Brain microvascular endothelial cell (primary cell): ENCODE measurements at regions not wholly inside any gene's neighbourhood (a gene's known extent, or its start where the extent isn't known, plus 50 kb on each side); places are given as distances from the start of the nearest gene placed in this dataset.
A peak's percentile ranks its signal among the peaks of the same experiment; 100 is the strongest.

Source experiments
- DNase-seq: peaks from one replicate; pipeline ENCODE4 v3.0.0-alpha.2; 2020
- H3K27ac ChIP-seq: fragments of 250-450 bp; sonication (Bioruptor Pico); 2 replicates; pipeline ENCODE4 v1.5.1; 2020; ENCODE audit warnings: mild to moderate bottlenecking, moderate library complexity
- H3K27me3 ChIP-seq: fragments of 250-450 bp; sonication (Bioruptor Pico); replicated peaks from 2 replicates; pipeline ENCODE4 v1.5.1; 2020; ENCODE audit warnings: mild to moderate bottlenecking
- H3K36me3 ChIP-seq: fragments of 250-450 bp; sonication (Bioruptor Pico); replicated peaks from 2 replicates; pipeline ENCODE4 v1.5.1; 2020; ENCODE audit warnings: mild to moderate bottlenecking
- H3K4me3 ChIP-seq: 2 replicates; pipeline ENCODE4 v1.5.1; 2011; ENCODE audit warnings: low read depth, mild to moderate bottlenecking, control low read depth, low read length, moderate library complexity
- in situ Hi-C: cut with HindIII; loops from 2 replicates; pipeline ENCODE4 v1.10.0; 2017; ENCODE audit warnings: low sequenced_read_pairs, low pct_ligation_motif_present
- TF ChIP-seq, protein P1 (sequence below): IDR thresholded peaks from 2 replicates; pipeline ENCODE4 v1.5.1; 2011; ENCODE audit warnings: low read depth, mild to moderate bottlenecking, moderate library complexity, low read length, control low read depth, inconsistent platforms; ENCODE audit errors: missing control alignments

DNA sequence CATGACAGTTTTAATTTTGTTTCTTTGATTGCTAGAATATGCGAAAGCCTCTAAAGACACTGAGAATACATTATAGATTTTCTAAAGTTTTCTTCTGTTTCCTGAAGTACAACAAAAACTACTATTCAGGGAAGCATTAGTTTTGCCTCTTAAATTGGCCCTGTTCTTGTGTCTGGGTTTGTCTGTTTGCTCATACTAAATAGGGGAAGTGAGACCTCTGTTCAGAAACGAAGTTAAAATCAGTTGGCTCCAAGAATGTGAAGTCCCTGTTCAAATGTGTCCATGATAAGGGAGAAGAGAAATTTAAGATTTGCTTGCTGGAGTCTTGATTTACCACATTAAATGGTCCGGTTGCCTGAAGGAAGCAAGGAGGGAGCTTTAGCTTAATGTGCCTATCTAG, 327.3 kb upstream of the GBE1 start:
- TF ChIP-seq, protein P1, sequence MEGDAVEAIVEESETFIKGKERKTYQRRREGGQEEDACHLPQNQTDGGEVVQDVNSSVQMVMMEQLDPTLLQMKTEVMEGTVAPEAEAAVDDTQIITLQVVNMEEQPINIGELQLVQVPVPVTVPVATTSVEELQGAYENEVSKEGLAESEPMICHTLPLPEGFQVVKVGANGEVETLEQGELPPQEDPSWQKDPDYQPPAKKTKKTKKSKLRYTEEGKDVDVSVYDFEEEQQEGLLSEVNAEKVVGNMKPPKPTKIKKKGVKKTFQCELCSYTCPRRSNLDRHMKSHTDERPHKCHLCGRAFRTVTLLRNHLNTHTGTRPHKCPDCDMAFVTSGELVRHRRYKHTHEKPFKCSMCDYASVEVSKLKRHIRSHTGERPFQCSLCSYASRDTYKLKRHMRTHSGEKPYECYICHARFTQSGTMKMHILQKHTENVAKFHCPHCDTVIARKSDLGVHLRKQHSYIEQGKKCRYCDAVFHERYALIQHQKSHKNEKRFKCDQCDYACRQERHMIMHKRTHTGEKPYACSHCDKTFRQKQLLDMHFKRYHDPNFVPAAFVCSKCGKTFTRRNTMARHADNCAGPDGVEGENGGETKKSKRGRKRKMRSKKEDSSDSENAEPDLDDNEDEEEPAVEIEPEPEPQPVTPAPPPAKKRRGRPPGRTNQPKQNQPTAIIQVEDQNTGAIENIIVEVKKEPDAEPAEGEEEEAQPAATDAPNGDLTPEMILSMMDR: no peak
- DNase-seq: no peak
- peak overlapping the region; percentile 63 for H3K27ac ChIP-seq
- in situ Hi-C loops: no loop called here
- H3K36me3 ChIP-seq: no peaks in the 10 kb centered on the region
- no peaks in the 10 kb centered on the region for H3K27me3 ChIP-seq
- no peak overlapping the region for H3K4me3 ChIP-seq

DNA sequence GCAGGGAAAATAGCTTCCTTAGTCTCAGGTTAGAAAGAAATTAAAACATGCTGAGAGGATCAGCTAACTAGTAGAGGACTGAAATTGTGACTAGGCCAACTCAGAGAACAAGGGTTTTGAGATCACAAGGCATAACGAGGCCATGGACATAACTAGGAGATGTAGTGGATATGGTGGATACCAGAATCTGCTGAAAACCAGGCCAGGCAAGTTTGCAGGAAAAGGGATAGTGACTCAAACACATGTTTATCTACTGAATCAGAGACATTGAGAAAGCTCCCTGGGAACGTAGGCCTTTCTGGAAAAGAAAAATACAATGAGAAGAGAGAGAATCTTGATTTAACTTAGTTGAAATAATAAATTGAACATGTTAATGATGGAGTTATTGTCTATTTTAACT, 326.5 kb upstream of the GBE1 start:
- Histone ChIP-seq H3K4me3 (no peak overlapping the region), H3K27me3 (no peaks in the 10 kb centered on the region), H3K27ac (peak overlapping the region; percentile 63), H3K36me3 (no peaks in the 10 kb centered on the region)
- peak; percentile 85 for DNase-seq
- in situ Hi-C loops: no loop called here
- TF ChIP-seq, protein P1: no peak

DNA sequence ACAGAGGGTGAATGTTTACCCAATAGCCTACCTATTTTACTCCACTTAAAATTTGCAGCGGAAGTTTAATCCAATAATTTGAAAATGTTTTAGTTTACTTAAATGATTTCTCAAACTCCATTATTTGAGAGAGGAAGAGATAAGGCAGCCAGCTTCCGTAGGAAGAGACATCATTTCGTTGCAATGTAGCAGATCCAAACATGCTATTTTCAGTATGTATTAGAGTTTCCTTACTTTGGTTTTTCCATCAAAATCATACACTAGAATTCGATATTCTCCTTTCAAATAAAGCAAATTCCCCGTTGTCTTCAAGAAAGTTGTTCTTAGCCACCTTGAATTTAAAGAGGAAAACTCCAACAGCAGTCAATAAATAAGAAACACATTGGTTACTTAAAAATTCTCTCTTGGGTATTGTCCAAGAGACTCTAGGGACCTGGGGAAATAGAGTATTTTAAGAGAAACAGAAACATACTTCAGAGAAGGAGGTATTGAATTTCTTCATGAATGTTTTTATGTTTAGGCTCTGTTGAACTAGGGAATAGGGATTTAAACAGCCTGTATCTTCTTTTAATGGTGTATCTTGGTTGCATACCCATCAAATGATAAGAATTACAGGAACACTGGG, 324.5 kb upstream of the GBE1 start:
- H3K4me3 ChIP-seq: no peak overlapping the region
- no peaks in the 10 kb centered on the region for H3K36me3 ChIP-seq
- H3K27me3 ChIP-seq: no peaks in the 10 kb centered on the region
- TF ChIP-seq, protein P1: no peak
- in situ Hi-C loops: no loop called here
- H3K27ac ChIP-seq: no peak overlapping the region
- DNase-seq: no peak

DNA sequence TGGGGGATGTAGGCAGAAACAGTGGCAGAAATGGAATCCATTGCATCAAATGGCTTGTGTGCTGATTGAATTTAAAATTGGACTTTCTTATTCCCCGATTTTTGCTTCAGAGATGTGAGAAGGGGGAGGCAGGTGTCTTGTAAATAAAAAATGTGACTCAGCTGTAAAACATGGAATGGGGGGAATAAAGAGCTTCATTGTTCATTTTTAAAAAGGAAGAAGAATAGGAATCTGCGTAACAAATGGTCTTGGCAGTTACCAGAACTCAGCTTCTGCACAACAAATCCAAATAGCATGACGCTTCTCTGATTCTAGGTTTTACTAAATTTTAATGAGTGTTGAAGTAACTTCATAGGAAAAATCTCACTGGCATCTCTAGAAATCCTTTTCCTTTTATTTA, 323.9 kb upstream of the GBE1 start:
- DNase-seq: no peak
- Histone ChIP-seq H3K36me3 (no peaks in the 10 kb centered on the region), H3K4me3 (no peak overlapping the region), H3K27me3 (no peaks in the 10 kb centered on the region), H3K27ac (no peak overlapping the region)
- in situ Hi-C loops: no loop called here
- TF ChIP-seq, protein P1: no peak

DNA sequence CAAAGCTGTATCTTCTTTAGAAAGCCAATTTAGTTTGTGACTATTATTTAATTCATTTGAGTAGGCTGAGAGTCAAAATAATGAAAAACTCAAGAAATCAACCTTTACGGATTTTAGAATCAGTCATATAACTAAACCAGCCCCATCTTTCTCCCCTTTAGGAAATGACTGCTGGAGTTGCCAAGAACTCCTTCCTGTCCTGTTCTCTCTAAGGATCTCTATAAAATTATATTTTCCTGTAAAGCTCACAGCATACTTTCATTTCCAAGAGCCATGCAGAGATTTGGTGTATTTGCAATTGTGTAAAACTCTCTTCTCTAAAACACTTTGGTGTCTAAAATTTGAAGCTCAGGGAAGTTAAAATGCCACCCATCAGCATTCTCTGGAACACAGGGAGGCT, 323.4 kb upstream of the GBE1 start:
- Histone ChIP-seq H3K4me3 (no peak overlapping the region), H3K27ac (no peak overlapping the region), H3K36me3 (no peaks in the 10 kb centered on the region), H3K27me3 (no peaks in the 10 kb centered on the region)
- TF ChIP-seq, protein P1: no peak
- no peak for DNase-seq
- in situ Hi-C loops: no loop called here

DNA sequence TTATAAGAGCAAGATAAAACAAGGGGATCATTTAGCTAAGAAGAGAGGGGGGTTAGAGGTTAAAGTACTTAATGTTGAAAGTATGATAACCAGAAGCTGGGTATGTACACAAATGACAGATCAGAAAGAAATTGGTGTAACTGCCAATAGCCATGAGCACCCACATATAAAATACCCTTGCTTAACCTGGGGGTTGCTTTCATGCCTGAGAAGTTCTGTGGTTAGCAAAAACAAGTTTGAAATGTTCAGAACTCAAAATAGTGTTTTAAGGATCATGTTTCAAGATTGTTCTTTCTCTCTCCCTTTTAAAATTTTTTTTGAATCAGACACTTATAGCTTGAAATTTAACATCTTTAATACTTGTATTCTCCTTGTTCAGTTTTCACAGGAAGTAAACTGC, 321.4 kb upstream of the GBE1 start:
- TF ChIP-seq, protein P1: no peak
- no peaks in the 10 kb centered on the region for H3K36me3 ChIP-seq
- DNase-seq: no peak
- no peak overlapping the region for H3K27ac ChIP-seq
- H3K4me3 ChIP-seq: no peak overlapping the region
- in situ Hi-C loops: no loop called here
- no peaks in the 10 kb centered on the region for H3K27me3 ChIP-seq
